Fibroblast of skin of back (primary cell): ENCODE measurements at regions not wholly inside any gene's neighbourhood (a gene's known extent, or its start where the extent isn't known, plus 50 kb on each side); places are given as distances from the start of the nearest gene placed in this dataset.
A peak's percentile ranks its signal among the peaks of the same experiment; 100 is the strongest.

Experiments
- DNase-seq: peaks from one replicate; pipeline ENCODE4 v3.0.0-alpha.2; 2013

GRCh38 chr2:5991305-5991968, 299.3 kb downstream of the SOX11 start:
- DNase-seq, result no peak

DNA sequence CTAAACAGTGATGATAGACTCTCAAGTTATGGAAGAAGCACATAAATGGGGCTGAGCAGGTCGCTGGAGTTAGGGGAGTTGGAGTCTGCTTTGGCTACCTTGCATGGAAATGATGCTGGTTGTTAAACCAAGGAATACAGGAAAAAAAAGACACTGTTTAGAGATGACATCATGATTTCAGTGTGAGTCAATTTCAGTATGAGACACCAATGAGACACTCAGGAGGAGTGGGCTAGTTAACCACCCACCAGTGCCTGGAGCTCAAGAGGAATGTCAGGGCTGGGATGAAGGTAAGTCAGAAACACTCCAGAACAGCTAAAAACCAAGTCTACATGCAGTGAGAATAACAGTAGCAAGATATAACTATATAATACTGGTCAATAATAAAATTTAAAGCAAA, 303.6 kb downstream of the SOX11 start:
- no peak for DNase-seq

DNA sequence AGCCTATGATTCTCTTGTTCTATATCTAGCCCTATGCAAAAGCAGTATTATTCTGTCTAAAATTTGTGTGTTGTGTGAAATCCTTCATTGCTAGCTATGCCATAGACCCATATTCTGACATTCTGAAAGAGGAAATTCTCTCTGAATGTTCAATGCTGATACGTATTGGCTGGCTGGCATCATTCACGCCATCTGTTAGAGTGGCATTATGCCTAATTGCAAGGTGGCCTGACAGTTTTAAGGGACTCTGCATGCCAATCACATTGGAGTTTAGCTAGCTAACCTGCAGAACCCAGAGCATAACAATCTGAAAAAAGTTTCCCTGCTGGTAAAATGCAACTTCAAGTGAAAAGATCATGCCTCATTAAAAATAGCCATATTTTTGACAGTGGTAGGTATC, 316.0 kb downstream of the SOX11 start:
- no peak for DNase-seq

- peak; percentile 12 for DNase-seq
Observed at GRCh38 chr2:6008726-6009125, 316.5 kb downstream of the SOX11 start.

- DNase-seq, result no peak
Observed at GRCh38 chr2:6010163-6010562, 318.0 kb downstream of the SOX11 start.

DNA sequence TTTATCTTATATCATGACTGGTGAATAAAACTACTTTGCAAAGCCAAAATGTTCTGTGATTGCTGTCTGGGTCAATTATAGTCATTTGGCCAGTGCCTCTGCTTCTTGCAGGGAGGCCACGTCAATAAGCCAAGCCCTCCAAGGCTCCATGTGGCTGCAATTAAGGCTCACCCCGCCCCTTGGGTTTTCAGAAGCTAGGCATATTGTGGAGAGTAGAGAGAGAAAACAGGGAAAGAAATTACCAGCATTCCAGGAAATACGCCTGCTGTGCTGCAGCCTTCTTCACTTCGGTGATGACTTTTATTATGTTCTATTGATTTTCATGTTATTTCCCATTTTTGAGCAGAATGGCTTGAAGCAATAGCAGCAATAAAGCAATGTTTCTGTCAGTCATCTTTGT, 319.7 kb downstream of the SOX11 start:
- peak; percentile 21 for DNase-seq

DNA sequence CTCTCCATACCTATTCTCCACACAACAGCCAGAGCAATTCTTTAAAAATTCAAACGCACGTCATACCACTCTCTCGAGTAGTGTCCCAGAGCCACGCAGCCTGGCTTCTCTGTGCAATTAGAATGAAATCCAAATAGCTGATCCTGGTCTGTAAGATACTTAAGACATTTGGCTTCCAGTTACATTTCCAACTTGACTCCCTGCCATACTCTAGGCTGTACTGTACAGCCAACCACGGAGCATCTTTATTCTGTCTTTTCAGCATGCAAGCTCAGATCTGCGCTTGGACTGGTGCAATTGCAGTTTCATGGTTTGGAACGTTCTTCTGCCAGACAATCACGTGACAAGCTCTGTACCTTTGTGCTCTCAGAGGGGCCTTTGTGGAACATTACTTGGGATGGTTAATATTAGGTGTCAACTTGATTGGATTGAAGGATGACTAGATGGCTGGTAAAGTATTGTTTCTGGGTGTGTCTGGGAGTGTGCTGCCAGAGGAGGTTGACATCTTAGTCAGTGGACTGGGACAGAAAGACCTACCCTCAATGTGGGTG, 325.6 kb downstream of the SOX11 start:
- DNase-seq, result no peak

DNA sequence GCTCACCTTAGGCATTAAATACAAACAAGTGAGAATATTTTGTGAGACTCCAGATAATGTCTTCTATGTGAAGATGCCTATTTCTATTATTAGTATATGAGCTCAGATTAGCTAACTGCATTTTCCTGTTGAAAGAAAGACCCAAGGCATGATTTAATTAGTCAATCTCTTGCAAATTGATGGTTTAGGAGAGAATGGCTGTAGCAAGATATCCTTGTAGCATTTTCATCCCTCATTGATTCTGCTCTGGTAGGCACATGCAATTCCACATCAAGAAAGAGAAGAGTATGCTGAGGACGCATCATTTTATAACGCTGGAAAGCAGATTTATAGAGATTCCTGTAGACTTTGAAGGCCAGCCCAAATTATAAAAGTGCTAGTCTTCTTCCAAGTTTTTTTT, 332.0 kb downstream of the SOX11 start:
- DNase-seq, result no peak

DNA sequence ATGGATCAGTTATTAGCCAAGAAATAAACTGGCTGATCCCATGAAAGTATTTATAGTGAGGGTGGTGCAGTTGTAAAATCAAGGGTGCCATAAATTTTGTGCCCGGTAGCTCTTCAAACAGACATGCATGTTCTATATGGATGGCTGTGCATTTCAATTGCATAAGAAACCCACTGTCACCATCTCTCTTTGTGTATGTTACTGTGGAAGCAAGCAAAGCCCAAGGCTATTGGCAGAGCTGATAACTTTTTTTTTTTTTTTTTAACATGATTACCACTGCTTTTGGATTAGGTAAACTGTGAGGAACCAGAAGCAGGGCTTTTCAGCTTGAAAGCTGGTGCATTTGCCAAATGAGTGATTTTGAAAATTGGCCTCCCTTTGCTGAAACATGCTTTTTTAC, 332.6 kb downstream of the SOX11 start:
- DNase-seq, result no peak

GRCh38 chr2:6025391-6025790, 333.2 kb downstream of the SOX11 start:
- no peak for DNase-seq

- DNase-seq, result no peak
Observed at GRCh38 chr2:6027066-6027465, 334.9 kb downstream of the SOX11 start.

GRCh38 chr2:6031200-6031867, 339.1 kb downstream of the SOX11 start:
- DNase-seq, result no peak

- no peak for DNase-seq
Observed at GRCh38 chr2:6036211-6036610, 344.0 kb downstream of the SOX11 start.

- DNase-seq, result no peak
Observed at GRCh38 chr2:6043238-6043637, 351.1 kb downstream of the SOX11 start.

- DNase-seq, result no peak
Observed at GRCh38 chr2:6052649-6053048, 360.5 kb downstream of the SOX11 start.

DNA sequence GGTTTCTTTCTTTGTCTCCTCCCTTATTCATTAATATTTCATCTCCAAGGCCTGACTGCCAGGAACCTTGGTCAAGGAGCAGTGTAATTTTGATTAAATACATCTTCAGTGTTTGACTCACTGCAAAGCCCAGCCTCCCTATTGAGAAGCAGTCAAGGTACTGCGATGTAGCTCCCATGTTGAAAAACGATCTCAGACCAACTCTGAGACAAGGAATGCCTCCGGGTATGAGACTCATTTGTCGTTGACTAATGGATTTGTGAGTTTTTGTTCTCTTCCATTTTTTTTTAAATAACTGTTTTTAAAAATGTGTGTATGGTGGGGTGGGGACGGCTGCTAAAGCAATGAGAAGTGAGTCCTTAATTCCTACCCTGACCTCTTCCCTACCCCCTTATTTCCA, 361.6 kb downstream of the SOX11 start:
- DNase-seq, result no peak

- no peak for DNase-seq
Observed at GRCh38 chr2:6054161-6054671, 362.0 kb downstream of the SOX11 start.

DNA sequence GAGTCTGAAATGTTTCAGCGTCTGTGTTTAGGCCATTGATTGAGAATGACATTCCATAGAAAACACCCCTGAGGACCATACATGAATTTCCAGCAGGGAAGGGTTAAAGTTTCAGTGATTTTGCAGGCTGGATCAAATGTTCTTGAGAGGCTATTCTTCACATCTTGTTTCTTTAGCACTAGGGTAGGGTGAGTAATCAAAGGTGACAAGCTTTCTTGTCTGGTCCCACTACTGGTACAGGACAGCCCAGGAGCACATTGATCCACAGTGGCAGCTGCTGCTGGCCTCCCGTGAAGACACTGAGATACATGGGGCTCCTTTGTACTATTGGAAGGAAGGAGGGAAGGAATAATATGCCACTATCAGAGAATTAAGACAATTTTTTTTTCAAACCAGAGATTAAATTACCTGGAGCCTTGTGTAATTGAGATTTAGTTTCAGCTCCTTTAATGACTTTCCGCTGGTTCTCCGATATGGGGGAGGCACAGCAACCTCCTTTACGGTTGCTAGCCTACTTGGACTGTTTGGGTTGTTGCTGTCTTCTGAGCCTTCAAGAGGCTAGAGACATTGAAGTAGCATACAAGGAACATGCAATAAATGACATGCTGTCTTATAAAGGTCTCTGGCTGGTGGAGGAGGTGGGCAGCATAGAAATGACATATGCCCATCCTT, 368.9 kb downstream of the SOX11 start:
- no peak for DNase-seq

DNA sequence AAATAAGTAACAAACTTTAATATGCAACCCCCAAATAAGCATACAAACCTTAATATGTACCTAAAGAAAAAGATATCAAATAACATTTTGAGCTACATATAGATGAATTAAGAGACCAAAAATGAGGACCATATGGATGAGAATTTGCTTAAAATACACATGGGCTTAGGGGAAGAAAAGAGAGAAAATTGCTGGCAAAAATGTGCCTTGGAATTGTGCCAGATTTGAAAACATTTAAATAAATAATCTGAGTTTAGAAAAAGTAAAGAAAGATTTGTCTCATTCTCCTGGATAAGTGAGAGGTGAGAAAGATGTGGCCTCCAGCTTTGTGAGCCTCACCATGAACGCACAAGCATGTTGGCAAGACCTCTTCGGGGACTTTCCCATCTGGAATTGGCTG, 372.6 kb downstream of the SOX11 start:
- DNase-seq, result no peak

DNA sequence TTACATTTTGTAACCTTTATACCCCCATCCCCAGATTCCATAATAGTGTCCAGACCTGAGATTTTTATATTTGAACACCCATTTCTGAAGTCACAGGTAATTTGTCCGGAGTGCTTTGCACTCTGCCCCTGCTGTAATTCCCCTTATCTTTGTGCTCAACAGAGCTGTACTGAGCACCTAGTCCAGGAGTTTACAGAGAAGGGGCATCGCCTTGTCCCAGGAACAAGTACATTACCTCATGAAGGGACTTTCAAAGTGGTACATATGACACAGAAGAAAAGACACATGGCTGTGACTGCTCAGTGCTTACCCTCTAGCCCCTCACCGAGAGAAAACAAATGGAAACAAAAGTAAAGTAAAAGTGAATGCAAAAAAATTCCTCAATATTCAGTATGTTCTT, 373.5 kb downstream of the SOX11 start:
- DNase-seq, result no peak

DNA sequence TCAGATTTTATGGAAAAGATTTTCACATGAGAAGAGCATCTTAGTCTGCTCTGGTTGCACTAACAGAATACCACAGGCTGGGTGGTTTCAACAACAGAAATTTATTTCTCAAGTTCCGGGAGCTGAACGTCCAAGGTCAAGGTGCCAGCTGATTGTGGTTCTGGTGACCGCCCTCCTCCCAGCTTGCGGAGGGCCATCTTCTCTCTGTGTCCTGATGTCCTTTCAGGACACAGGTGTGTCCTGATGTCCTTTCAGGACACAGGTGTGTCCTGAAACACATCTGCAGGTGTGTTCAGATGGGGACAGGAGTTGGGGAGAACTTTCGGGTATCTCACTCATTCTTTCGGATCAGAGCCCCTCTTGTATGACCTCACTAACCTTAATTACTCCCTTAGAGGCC, 374.9 kb downstream of the SOX11 start:
- DNase-seq, result no peak

DNA sequence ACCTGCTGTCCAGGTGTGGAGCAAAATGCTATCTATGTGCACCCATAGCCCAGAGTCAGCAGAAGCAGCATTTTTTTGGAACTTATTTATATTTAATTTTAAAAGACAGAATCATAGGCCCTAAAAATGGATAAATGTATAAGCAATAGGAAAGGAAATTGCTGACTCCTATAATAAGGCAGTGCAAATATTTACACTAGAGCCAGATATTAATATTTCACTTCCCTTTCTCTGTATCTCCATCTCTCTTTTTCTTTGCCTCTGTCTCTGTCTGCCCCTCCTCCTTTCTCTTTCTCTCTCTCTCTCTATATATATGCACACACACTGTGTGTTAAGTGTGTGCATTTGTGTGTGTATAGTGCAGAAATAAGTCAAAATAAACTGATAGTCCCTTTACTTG, 375.6 kb downstream of the SOX11 start:
- DNase-seq, result no peak

- DNase-seq, result no peak
Observed at GRCh38 chr2:6068429-6068828, 376.2 kb downstream of the SOX11 start.

- DNase-seq, result no peak
Observed at GRCh38 chr2:6069381-6069780, 377.2 kb downstream of the SOX11 start.
